Effector memory CD8-positive, alpha-beta T cell (primary cell): ENCODE measurements at regions not wholly inside any gene's neighbourhood (a gene's known extent, or its start where the extent isn't known, plus 50 kb on each side); places are given as distances from the start of the nearest gene placed in this dataset.

ENCODE experiments used
- ATAC-seq: fragments of 150-1000 bp; cut with Tn5 transposase; replicated peaks from 2 replicates; pipeline ENCODE4 v1.10.0; 2021; ENCODE audit warnings: mild to moderate bottlenecking, moderate library complexity
- DNase-seq, 3 experiments: peaks; one replicate each; pipeline ENCODE4 v3.0.0; 2021
- H3K27ac Mint-ChIP-seq, 2 donors: one replicate each; pipeline ENCODE4 v1.8.0; 2022; ENCODE audit warnings: mild to moderate bottlenecking in 2 of 2, mixed read lengths in 2 of 2, moderate library complexity in 2 of 2
- H3K27me3 Mint-ChIP-seq, 2 donors: one replicate each; pipeline ENCODE4 v1.8.0; 2022; ENCODE audit warnings: mixed read lengths in 2 of 2
- H3K36me3 Mint-ChIP-seq: one replicate; pipeline ENCODE4 v1.8.0; 2022; ENCODE audit warnings: mild to moderate bottlenecking, moderate library complexity, mixed read lengths; ENCODE audit not compliant: insufficient read depth
- H3K4me1 Mint-ChIP-seq, 2 donors: one replicate each; pipeline ENCODE4 v1.8.0; 2022; ENCODE audit warnings: low read depth in 2 of 2, mixed read lengths in 2 of 2
- H3K4me3 Mint-ChIP-seq, 2 donors: one replicate each; pipeline ENCODE4 v1.8.0; 2022; ENCODE audit warnings: mild to moderate bottlenecking in 2 of 2, mixed read lengths in 2 of 2, moderate library complexity in 2 of 2
- H3K9me3 Mint-ChIP-seq, 2 donors: one replicate each; pipeline ENCODE4 v1.8.0; 2022; ENCODE audit warnings: mixed read lengths in 2 of 2

GRCh38 chr3:174620855-174621472 is 238.2 kb upstream of the NAALADL2 start:
- H3K27ac Mint-ChIP-seq, result no peak overlapping the region
- H3K36me3 Mint-ChIP-seq, result no peaks in the 10 kb centered on the region
- DNase-seq, result no peak
- no peaks in the 10 kb centered on the region for H3K4me1 Mint-ChIP-seq
- H3K27me3 Mint-ChIP-seq, result no peaks in the 10 kb centered on the region
- peaks cover 3 to 7% of the 10 kb centered on the region in 2 donors for H3K9me3 Mint-ChIP-seq
- ATAC-seq, result no peak
- no peak overlapping the region for H3K4me3 Mint-ChIP-seq

- DNase-seq (no peak), ATAC-seq (no peak)
- no peak overlapping the region for H3K4me3 Mint-ChIP-seq
- no peaks in the 10 kb centered on the region for H3K4me1 Mint-ChIP-seq
- H3K27me3 Mint-ChIP-seq, result no peaks in the 10 kb centered on the region
- H3K9me3 Mint-ChIP-seq, result peaks cover 0 to 3% of the 10 kb centered on the region in 2 donors
- no peak overlapping the region for H3K27ac Mint-ChIP-seq
- no peaks in the 10 kb centered on the region for H3K36me3 Mint-ChIP-seq
These were observed 225.8 kb upstream of the NAALADL2 start for GRCh38 chr3:174633342-174633741.

- peaks cover 0 to 3% of the 10 kb centered on the region in 2 donors for H3K9me3 Mint-ChIP-seq
- no peaks in the 10 kb centered on the region for H3K27me3 Mint-ChIP-seq
- H3K4me3 Mint-ChIP-seq, result no peak overlapping the region
- no peaks in the 10 kb centered on the region for H3K36me3 Mint-ChIP-seq
- ATAC-seq, result no peak
- no peak overlapping the region for H3K27ac Mint-ChIP-seq
- no peak for DNase-seq
- H3K4me1 Mint-ChIP-seq, result no peaks in the 10 kb centered on the region
These were observed 222.7 kb upstream of the NAALADL2 start for GRCh38 chr3:174636451-174636850.

GRCh38 chr3:174639406-174639805 is 219.7 kb upstream of the NAALADL2 start:
- ATAC-seq (no peak), DNase-seq (no peak)
- H3K27ac Mint-ChIP-seq, result no peak overlapping the region
- H3K36me3 Mint-ChIP-seq, result no peaks in the 10 kb centered on the region
- no peaks in the 10 kb centered on the region for H3K27me3 Mint-ChIP-seq
- no peaks in the 10 kb centered on the region for H3K4me1 Mint-ChIP-seq
- H3K9me3 Mint-ChIP-seq, result peaks cover 3 to 6% of the 10 kb centered on the region in 2 donors
- no peak overlapping the region for H3K4me3 Mint-ChIP-seq

- ATAC-seq (no peak), DNase-seq (no peak)
- Mint-ChIP-seq H3K4me1 (no peaks in the 10 kb centered on the region), H3K4me3 (no peak overlapping the region), H3K36me3 (no peaks in the 10 kb centered on the region), H3K9me3 (peaks cover 3 to 7% of the 10 kb centered on the region in 2 donors), H3K27ac (no peak overlapping the region), H3K27me3 (no peaks in the 10 kb centered on the region)
These were observed 219.2 kb upstream of the NAALADL2 start for GRCh38 chr3:174639970-174640369.

GRCh38 chr3:174640932-174641331 is 218.2 kb upstream of the NAALADL2 start:
- Mint-ChIP-seq H3K4me3 (no peak overlapping the region), H3K9me3 (peaks cover 3 to 7% of the 10 kb centered on the region in 2 donors), H3K4me1 (no peaks in the 10 kb centered on the region)

GRCh38 chr3:174644287-174644686 is 214.8 kb upstream of the NAALADL2 start:
- H3K4me3 Mint-ChIP-seq, result no peak overlapping the region
- no peaks in the 10 kb centered on the region for H3K4me1 Mint-ChIP-seq
- H3K36me3 Mint-ChIP-seq, result no peaks in the 10 kb centered on the region
- no peak overlapping the region for H3K27ac Mint-ChIP-seq
- ATAC-seq, result no peak
- DNase-seq, result no peak
- H3K9me3 Mint-ChIP-seq, result peaks cover 2 to 19% of the 10 kb centered on the region in 2 donors
- H3K27me3 Mint-ChIP-seq, result no peaks in the 10 kb centered on the region

More at GRCh38 chr3:174640932-174641331, 218.2 kb upstream of the NAALADL2 start:
- no peaks in the 10 kb centered on the region for H3K36me3 Mint-ChIP-seq
- no peaks in the 10 kb centered on the region for H3K27me3 Mint-ChIP-seq
- no peak for ATAC-seq
- no peak for DNase-seq
- H3K27ac Mint-ChIP-seq, result no peak overlapping the region

- Mint-ChIP-seq H3K4me3 (no peak overlapping the region), H3K4me1 (no peaks in the 10 kb centered on the region), H3K27ac (no peak overlapping the region), H3K9me3 (peaks cover 5 to 10% of the 10 kb centered on the region in 2 donors), H3K36me3 (no peaks in the 10 kb centered on the region), H3K27me3 (no peaks in the 10 kb centered on the region)
- ATAC-seq (no peak), DNase-seq (no peak)
These were observed 207.2 kb upstream of the NAALADL2 start for GRCh38 chr3:174651951-174652350.

GRCh38 chr3:174659511-174659910 is 199.6 kb upstream of the NAALADL2 start:
- no peaks in the 10 kb centered on the region for H3K4me1 Mint-ChIP-seq
- H3K27me3 Mint-ChIP-seq, result no peaks in the 10 kb centered on the region
- H3K9me3 Mint-ChIP-seq, result peaks cover 0 to 7% of the 10 kb centered on the region in 2 donors
- DNase-seq (no peak), ATAC-seq (no peak)
- no peaks in the 10 kb centered on the region for H3K36me3 Mint-ChIP-seq
- H3K27ac Mint-ChIP-seq, result no peak overlapping the region
- H3K4me3 Mint-ChIP-seq, result no peak overlapping the region

GRCh38 chr3:174662653-174663052 is 196.5 kb upstream of the NAALADL2 start:
- H3K36me3 Mint-ChIP-seq, result no peaks in the 10 kb centered on the region
- ATAC-seq, result no peak
- H3K4me1 Mint-ChIP-seq, result no peaks in the 10 kb centered on the region
- DNase-seq, result no peak
- H3K4me3 Mint-ChIP-seq, result no peak overlapping the region
- no peak overlapping the region for H3K27ac Mint-ChIP-seq
- no peaks in the 10 kb centered on the region for H3K27me3 Mint-ChIP-seq
- H3K9me3 Mint-ChIP-seq, result peaks cover 0 to 8% of the 10 kb centered on the region in 2 donors

GRCh38 chr3:174667386-174667785 is 191.7 kb upstream of the NAALADL2 start:
- DNase-seq (no peak), ATAC-seq (no peak)
- H3K4me3 Mint-ChIP-seq, result no peak overlapping the region
- no peaks in the 10 kb centered on the region for H3K4me1 Mint-ChIP-seq
- H3K9me3 Mint-ChIP-seq, result peaks cover 10% of the 10 kb centered on the region in 2 donors
- no peaks in the 10 kb centered on the region for H3K27me3 Mint-ChIP-seq
- H3K36me3 Mint-ChIP-seq, result no peaks in the 10 kb centered on the region
- H3K27ac Mint-ChIP-seq, result no peak overlapping the region

GRCh38 chr3:174675406-174675805 is 183.7 kb upstream of the NAALADL2 start:
- Mint-ChIP-seq H3K4me1 (no peaks in the 10 kb centered on the region), H3K27ac (no peak overlapping the region), H3K27me3 (no peaks in the 10 kb centered on the region), H3K4me3 (no peak overlapping the region), H3K9me3 (peaks cover 9 to 14% of the 10 kb centered on the region in 2 donors), H3K36me3 (no peaks in the 10 kb centered on the region)
- ATAC-seq (no peak), DNase-seq (no peak)

GRCh38 chr3:174681784-174682183 is 177.3 kb upstream of the NAALADL2 start:
- Mint-ChIP-seq H3K4me1 (no peaks in the 10 kb centered on the region), H3K27me3 (no peaks in the 10 kb centered on the region), H3K27ac (no peak overlapping the region), H3K36me3 (no peaks in the 10 kb centered on the region), H3K4me3 (no peak overlapping the region), H3K9me3 (peaks cover 7 to 20% of the 10 kb centered on the region in 2 donors)
- no peak for DNase-seq
- ATAC-seq, result no peak

- no peak for ATAC-seq
- no peaks in the 10 kb centered on the region for H3K27me3 Mint-ChIP-seq
These were observed 173.3 kb upstream of the NAALADL2 start for GRCh38 chr3:174685796-174686195.

More at GRCh38 chr3:174685796-174686195, 173.3 kb upstream of the NAALADL2 start:
- DNase-seq, result no peak
- no peaks in the 10 kb centered on the region for H3K4me1 Mint-ChIP-seq
- H3K36me3 Mint-ChIP-seq, result no peaks in the 10 kb centered on the region
- H3K9me3 Mint-ChIP-seq, result peaks cover 17 to 20% of the 10 kb centered on the region in 2 donors
- H3K4me3 Mint-ChIP-seq, result no peak overlapping the region
- H3K27ac Mint-ChIP-seq, result no peak overlapping the region
